Fibroblast of pulmonary artery (primary cell): ENCODE measurements at regions not wholly inside any gene's neighbourhood (a gene's known extent, or its start where the extent isn't known, plus 50 kb on each side); places are given as distances from the start of the nearest gene placed in this dataset.

Source experiments
- DNase-seq: peaks from one replicate; pipeline ENCODE4 v3.0.0-alpha.2; 2010; ENCODE audit warnings: low read depth
- H3K4me3 ChIP-seq: replicated peaks from 2 replicates; pipeline ENCODE4 v1.5.1; 2011; ENCODE audit warnings: low read depth, mild to moderate bottlenecking, control low read depth, low read length, moderate library complexity
- CTCF ChIP-seq: IDR thresholded peaks from 2 replicates; pipeline ENCODE4 v1.5.1; 2011; ENCODE audit warnings: mild to moderate bottlenecking, control low read depth, low read length, inconsistent platforms; ENCODE audit errors: missing control alignments

DNA sequence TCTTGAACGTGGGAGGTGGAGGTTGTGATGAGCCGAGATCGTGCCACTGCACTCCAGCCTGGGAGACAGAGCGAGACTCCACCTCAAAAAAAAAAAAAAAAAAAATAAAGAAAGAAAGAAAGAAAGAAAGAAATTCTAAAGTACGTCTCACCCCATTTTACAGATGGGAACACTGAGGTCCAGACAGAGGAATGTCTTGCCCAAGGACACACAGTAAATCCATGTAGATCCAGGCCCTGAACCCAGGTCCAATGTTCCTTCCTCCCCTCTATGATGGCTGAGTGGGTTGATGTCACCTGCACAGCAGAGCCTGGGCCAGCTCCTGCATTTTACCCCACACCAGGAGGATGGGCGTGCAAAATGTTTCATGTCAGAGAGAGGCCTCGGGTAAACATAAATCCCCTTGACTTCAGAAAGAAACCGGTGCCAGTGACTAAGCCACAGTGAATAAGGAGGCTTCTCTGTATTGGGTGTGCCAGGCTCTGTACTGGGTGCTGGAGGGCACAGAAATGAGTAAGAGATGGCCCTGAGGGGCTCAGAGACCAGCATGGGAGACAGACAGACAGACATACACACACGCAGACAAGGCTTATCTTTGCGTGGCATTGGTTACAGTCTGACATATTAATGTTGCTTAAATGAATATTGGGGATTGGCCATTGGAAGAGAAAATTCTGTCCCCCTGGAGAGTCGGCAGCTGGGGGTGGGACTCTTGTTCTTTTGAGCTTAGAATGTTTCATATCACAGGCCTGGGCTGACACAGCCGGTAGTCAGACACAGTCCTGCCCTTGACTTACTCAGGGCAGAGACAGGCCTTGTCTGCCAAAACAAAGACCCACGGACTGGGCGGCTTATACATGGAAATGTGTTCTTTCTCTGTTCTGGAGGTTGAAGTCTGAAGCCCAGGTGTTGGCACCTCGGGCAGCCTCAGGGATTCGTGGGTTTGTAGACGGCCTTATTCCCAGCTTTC, 105.4 kb downstream of the MIAT start:
- no peak overlapping the region for H3K4me3 ChIP-seq
- TF ChIP-seq CTCF, result no peak
- DNase-seq, result no peak

DNA sequence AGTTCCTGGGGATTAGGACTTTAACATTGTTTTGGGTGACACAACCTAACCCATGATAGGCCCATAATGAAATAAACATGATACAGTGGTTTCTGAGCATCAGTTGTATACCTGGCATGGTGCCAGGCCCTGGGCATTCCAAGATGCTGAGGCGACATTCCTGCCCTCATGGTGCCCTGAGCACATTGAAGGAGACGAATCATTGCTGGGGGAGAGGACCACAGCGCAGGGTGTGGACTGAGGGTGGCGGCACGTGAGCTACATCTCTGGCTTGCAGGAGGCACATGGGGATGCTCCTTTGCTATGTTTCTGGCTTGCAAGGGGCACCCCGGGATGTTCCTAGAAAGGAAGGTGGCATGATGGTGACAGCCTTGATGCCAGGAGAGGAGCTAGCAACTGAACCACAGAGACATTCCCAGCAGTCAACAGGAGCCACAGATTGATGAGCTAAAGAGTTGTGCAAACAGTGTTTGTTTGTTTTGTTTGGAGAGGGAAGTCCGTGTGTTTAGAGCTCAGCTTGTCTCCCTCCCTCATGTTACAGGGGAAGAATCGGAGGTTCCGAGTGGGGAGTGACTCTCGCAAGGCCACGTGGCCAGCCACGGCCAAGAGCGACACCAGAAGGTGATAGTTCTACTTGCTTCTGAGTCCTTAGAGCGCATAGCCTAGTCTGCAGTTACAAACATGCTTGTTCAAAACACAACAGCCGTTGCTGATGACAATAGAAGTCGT, 106.4 kb downstream of the MIAT start:
- no peak overlapping the region for H3K4me3 ChIP-seq
- no peak for TF ChIP-seq CTCF
- peak; percentile 40 for DNase-seq

- no peak for TF ChIP-seq CTCF
- DNase-seq, result no peak
- no peak overlapping the region for H3K4me3 ChIP-seq
Measured at GRCh38 chr22:26766510-26767350, 109.3 kb downstream of the MIAT start.

DNA sequence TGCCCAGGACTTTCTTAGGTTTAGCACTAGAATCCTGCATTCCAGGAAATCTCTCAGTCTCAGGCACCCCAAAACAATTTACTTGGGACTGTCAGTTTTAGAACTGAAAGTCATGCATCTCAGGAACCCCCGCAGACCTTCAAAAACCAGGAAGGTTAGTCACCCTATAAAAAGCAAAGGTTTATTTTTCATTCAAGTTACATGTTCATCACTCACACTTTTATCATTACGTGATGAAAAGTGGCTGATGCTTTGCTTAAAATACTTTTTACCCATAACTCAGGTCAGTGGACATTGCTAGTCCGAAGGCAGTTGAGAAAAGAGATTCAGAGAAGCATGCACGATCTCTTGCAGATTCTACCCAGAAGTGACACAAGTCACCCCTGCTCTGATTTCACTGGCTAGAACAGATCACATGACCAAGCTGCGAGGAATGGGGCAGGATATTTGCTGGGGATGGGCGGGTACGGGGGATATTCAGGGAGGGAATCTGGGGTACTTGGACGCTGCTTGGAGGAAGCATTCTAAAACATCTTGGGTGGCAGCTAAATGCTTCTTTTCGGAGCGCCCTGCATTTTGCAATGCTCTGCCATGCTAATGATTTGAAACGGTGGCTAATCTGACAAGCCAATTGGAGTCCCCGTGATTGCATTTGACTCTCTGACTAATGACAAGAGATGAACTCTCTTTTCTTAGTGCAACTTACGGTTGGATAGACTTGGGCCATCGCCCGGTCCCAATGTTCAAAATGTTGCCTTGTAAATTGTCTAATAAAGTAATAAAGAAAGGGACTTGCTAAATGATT, 110.2 kb downstream of the MIAT start:
- DNase-seq, result no peak
- no peak overlapping the region for H3K4me3 ChIP-seq
- no peak for TF ChIP-seq CTCF

- no peak for TF ChIP-seq CTCF
- no peak overlapping the region for H3K4me3 ChIP-seq
- no peak for DNase-seq
Measured at GRCh38 chr22:26768156-26768515, 110.7 kb downstream of the MIAT start.

- peak; percentile 50 for DNase-seq
Measured at GRCh38 chr22:26768952-26769351, 111.6 kb downstream of the MIAT start.

More at GRCh38 chr22:26768952-26769351, 111.6 kb downstream of the MIAT start:
- no peak overlapping the region for H3K4me3 ChIP-seq
- no peak for TF ChIP-seq CTCF
